ENCODE measurements at regions not wholly inside any gene's neighbourhood (a gene's known extent, or its start where the extent isn't known, plus 50 kb on each side); places are given as distances from the start of the nearest gene placed in this dataset.

DNA sequence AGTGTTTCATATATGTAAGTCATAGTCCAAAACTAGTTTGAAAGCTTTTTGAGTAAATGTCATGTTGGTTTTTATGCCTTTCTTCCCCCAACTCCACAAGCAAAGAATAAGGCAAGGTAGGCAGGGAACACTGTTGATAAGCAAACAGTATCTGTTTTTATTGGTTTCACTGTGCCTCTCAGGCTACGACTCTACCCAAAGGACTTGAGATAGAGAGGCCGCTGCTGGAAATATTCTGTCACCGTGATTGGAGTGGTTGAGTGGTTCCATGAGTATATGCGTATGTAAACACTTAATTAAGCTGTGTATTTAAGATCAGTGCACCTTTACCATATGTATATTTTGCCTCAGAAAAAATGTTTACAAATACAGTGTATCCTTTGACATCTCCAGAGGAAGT is 138.1 kb upstream of the KIF26B start:
- no peak overlapping the region for H3K4me3 ChIP-seq (ENCODE audit: low read length)
- no peak overlapping the region for H2AFZ ChIP-seq (ENCODE audit: low read depth, low read length)
- H3K79me2 ChIP-seq (ENCODE audit: low read length), result no peaks in the 10 kb centered on the region
- H3K4me2 ChIP-seq (ENCODE audit: low read length), result no peak overlapping the region
- no peak overlapping the region for H3K27ac ChIP-seq (ENCODE audit: low read length)
- H3K4me1 ChIP-seq (ENCODE audit: low read length), result peaks cover 3% of the 10 kb centered on the region; the same call in 1 of the 2 replicates
- H3K9ac ChIP-seq (ENCODE audit: low read length), result no peak overlapping the region
- H3K9me3 ChIP-seq (ENCODE audit: insufficient read depth, low read length), result no peaks in the 10 kb centered on the region
- H4K20me1 ChIP-seq (ENCODE audit: insufficient read depth, low read length), result no peaks in the 10 kb centered on the region
- no peak for TF ChIP-seq EZH2phosphoT487 (IDR thresholded peaks at IDR 0.05; ENCODE audit: low read depth)
- no peaks in the 10 kb centered on the region for H3K36me3 ChIP-seq (replicated peaks; ENCODE audit: low read depth, low read length)
- H3K27me3 ChIP-seq (ENCODE audit: low read depth, low read length), result no peaks in the 10 kb centered on the region

DNA sequence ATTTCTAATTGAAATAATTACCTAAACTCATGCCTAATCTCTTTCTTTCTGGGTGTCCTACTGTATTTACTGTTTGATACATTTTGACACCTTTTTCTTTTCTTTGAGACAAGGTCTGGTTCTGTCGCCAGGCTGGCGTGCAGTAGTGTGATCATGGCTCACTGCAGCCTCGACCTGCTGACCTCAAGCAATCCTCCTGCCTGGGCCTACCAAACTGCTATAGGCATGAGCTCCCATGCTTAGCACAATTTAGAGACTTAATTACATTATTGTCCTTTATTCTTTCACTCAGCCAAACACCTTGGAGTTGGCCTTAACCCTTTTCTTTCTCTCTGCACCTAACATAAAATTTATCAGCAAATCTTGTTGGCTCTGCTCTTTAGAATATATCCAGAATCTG is 139.8 kb upstream of the KIF26B start:
- Histone ChIP-seq H3K9me3 (ENCODE audit: insufficient read depth, low read length) (no peaks in the 10 kb centered on the region), H3K4me2 (ENCODE audit: low read length) (no peak overlapping the region), H2AFZ (ENCODE audit: low read depth, low read length) (no peak overlapping the region), H3K36me3 (replicated peaks; ENCODE audit: low read depth, low read length) (no peaks in the 10 kb centered on the region), H3K79me2 (ENCODE audit: low read length) (no peaks in the 10 kb centered on the region), H3K4me1 (ENCODE audit: low read length) (peaks cover 3% of the 10 kb centered on the region; the same call in 1 of the 2 replicates), H3K4me3 (ENCODE audit: low read length) (no peak overlapping the region), H3K27me3 (ENCODE audit: low read depth, low read length) (no peaks in the 10 kb centered on the region), H3K9ac (ENCODE audit: low read length) (no peak overlapping the region), H3K27ac (ENCODE audit: low read length) (no peak overlapping the region), H4K20me1 (ENCODE audit: insufficient read depth, low read length) (no peaks in the 10 kb centered on the region)
- no peak for TF ChIP-seq EZH2phosphoT487 (IDR thresholded peaks at IDR 0.05; ENCODE audit: low read depth)
- TF ChIP-seq, protein P1, sequence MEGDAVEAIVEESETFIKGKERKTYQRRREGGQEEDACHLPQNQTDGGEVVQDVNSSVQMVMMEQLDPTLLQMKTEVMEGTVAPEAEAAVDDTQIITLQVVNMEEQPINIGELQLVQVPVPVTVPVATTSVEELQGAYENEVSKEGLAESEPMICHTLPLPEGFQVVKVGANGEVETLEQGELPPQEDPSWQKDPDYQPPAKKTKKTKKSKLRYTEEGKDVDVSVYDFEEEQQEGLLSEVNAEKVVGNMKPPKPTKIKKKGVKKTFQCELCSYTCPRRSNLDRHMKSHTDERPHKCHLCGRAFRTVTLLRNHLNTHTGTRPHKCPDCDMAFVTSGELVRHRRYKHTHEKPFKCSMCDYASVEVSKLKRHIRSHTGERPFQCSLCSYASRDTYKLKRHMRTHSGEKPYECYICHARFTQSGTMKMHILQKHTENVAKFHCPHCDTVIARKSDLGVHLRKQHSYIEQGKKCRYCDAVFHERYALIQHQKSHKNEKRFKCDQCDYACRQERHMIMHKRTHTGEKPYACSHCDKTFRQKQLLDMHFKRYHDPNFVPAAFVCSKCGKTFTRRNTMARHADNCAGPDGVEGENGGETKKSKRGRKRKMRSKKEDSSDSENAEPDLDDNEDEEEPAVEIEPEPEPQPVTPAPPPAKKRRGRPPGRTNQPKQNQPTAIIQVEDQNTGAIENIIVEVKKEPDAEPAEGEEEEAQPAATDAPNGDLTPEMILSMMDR (IDR thresholded peaks at IDR 0.05; ENCODE audit: low read depth, low read length), result no peak

GRCh38 chr1:245014247-245015029 is 140.3 kb upstream of the KIF26B start:
- Histone ChIP-seq H2AFZ (ENCODE audit: low read depth, low read length) (no peak overlapping the region), H4K20me1 (ENCODE audit: insufficient read depth, low read length) (no peaks in the 10 kb centered on the region), H3K4me2 (ENCODE audit: low read length) (no peak overlapping the region), H3K4me3 (ENCODE audit: low read length) (no peak overlapping the region), H3K9ac (ENCODE audit: low read length) (no peak overlapping the region), H3K79me2 (ENCODE audit: low read length) (no peaks in the 10 kb centered on the region), H3K4me1 (ENCODE audit: low read length) (peaks cover 3% of the 10 kb centered on the region; the same call in 1 of the 2 replicates), H3K36me3 (replicated peaks; ENCODE audit: low read depth, low read length) (no peaks in the 10 kb centered on the region), H3K9me3 (ENCODE audit: insufficient read depth, low read length) (no peaks in the 10 kb centered on the region), H3K27ac (ENCODE audit: low read length) (no peak overlapping the region), H3K27me3 (ENCODE audit: low read depth, low read length) (no peaks in the 10 kb centered on the region)
- no peak for TF ChIP-seq EZH2phosphoT487 (IDR thresholded peaks at IDR 0.05; ENCODE audit: low read depth)

GRCh38 chr1:245010018-245010614 is 144.7 kb upstream of the KIF26B start:
- H3K79me2 ChIP-seq (ENCODE audit: low read length), result no peaks in the 10 kb centered on the region
- no peak overlapping the region for H3K4me2 ChIP-seq (ENCODE audit: low read length)
- no peaks in the 10 kb centered on the region for H3K4me1 ChIP-seq (ENCODE audit: low read length)
- no peak for TF ChIP-seq EZH2phosphoT487 (IDR thresholded peaks at IDR 0.05; ENCODE audit: low read depth)
- TF ChIP-seq, protein P1 (IDR thresholded peaks at IDR 0.05; ENCODE audit: low read depth, low read length), result no peak
- H3K9ac ChIP-seq (ENCODE audit: low read length), result no peak overlapping the region
- no peak overlapping the region for H3K4me3 ChIP-seq (ENCODE audit: low read length)
- H2AFZ ChIP-seq (ENCODE audit: low read depth, low read length), result no peak overlapping the region
- no peaks in the 10 kb centered on the region for H3K27me3 ChIP-seq (ENCODE audit: low read depth, low read length)
- H3K27ac ChIP-seq (ENCODE audit: low read length), result no peak overlapping the region
- no peaks in the 10 kb centered on the region for H3K36me3 ChIP-seq (replicated peaks; ENCODE audit: low read depth, low read length)
- H4K20me1 ChIP-seq (ENCODE audit: insufficient read depth, low read length), result no peaks in the 10 kb centered on the region
- H3K9me3 ChIP-seq (ENCODE audit: insufficient read depth, low read length), result no peaks in the 10 kb centered on the region

- H4K20me1 ChIP-seq (ENCODE audit: insufficient read depth, low read length), result no peaks in the 10 kb centered on the region
- H3K4me2 ChIP-seq (ENCODE audit: low read length), result no peak overlapping the region
These were observed 144.4 kb upstream of the HNRNPU start for GRCh38 chr1:245008761-245009160.

More at GRCh38 chr1:245008761-245009160, 144.4 kb upstream of the HNRNPU start:
- Histone ChIP-seq H3K4me3 (ENCODE audit: low read length) (no peak overlapping the region), H3K4me1 (ENCODE audit: low read length) (no peaks in the 10 kb centered on the region), H3K27ac (ENCODE audit: low read length) (no peak overlapping the region), H3K9me3 (ENCODE audit: insufficient read depth, low read length) (no peaks in the 10 kb centered on the region), H3K9ac (ENCODE audit: low read length) (no peak overlapping the region), H3K36me3 (replicated peaks; ENCODE audit: low read depth, low read length) (no peaks in the 10 kb centered on the region), H2AFZ (ENCODE audit: low read depth, low read length) (no peak overlapping the region), H3K27me3 (ENCODE audit: low read depth, low read length) (no peaks in the 10 kb centered on the region), H3K79me2 (ENCODE audit: low read length) (no peaks in the 10 kb centered on the region)
- TF ChIP-seq, protein P1 (IDR thresholded peaks at IDR 0.05; ENCODE audit: low read depth, low read length), result no peak
- no peak for TF ChIP-seq EZH2phosphoT487 (IDR thresholded peaks at IDR 0.05; ENCODE audit: low read depth)
